A549 (cell line): ENCODE measurements at regions not wholly inside any gene's neighbourhood (a gene's known extent, or its start where the extent isn't known, plus 50 kb on each side); places are given as distances from the start of the nearest gene placed in this dataset.

Experiments used
- ATAC-seq, 2 experiments: fragments of 200-7000 bp in 1 of 2; fragments of >200 bp in 1 of 2; cut with Nextera tagmentation in 1 of 2; cut with Tn5 transposase in 1 of 2; 3 replicates each; pipeline versions ENCODE4 v1.8.0 to v1.9.1; 2018 to 2020; ENCODE audit warnings: mild to moderate bottlenecking in 1 of 2, moderate library complexity in 1 of 2
- CTCF ChIA-PET: fragments of 300-600 bp; sonication (Branson Sonifier 250); formaldehyde crosslinking; extraction: SDS; loops from one replicate; lab custom pipeline; 2021; ENCODE audit warnings: antibody characterized with exemption, inconsistent platforms; lab: Yijun Ruan, JAX
- POLR2A ChIA-PET: fragments of 350-600 bp; formaldehyde crosslinking; extraction: SDS; loops from one replicate; lab custom pipeline; 2021; ENCODE audit warnings: antibody characterized with exemption, inconsistent platforms; lab: Yijun Ruan, JAX
- DNase-seq, 2 experiments: peaks; one replicate each; pipeline versions ENCODE4 v3.0.0 to v3.0.0-alpha.2; 2011 to 2016; ENCODE audit warnings: low read depth in 1 of 2, low spot score in 1 of 2
- FAIRE-seq: peaks from 2 replicates; lab custom pipeline; 2011; peaks lifted over from hg19 to GRCh38; lab: Jason Lieb, UNC
- H3K27ac ChIP-seq, 2 experiments: fragments of >200 bp; sonication (Bioruptor Twin); formaldehyde crosslinking; 3 replicates each; pipeline ENCODE4 v1.5.1; 2016 to 2017
- H3K4me1 ChIP-seq: fragments of >200 bp; sonication (Bioruptor Twin); formaldehyde crosslinking; 3 replicates; pipeline ENCODE4 v1.6.1; 2016
- H3K4me2 ChIP-seq: fragments of >200 bp; sonication (Bioruptor Twin); formaldehyde crosslinking; 3 replicates; pipeline ENCODE4 v1.6.1; 2016
- H3K4me3 ChIP-seq: fragments of >200 bp; sonication (Bioruptor Twin); formaldehyde crosslinking; 3 replicates; pipeline ENCODE4 v1.5.1; 2016
- H3K9me3 ChIP-seq: fragments of >200 bp; sonication (Bioruptor Twin); formaldehyde crosslinking; 3 replicates; pipeline ENCODE4 v1.6.1; 2016
- CBX2 ChIP-seq: fragments of 200-600 bp; sonication (generic); IDR thresholded peaks from 2 replicates; pipeline ENCODE4 v1.6.1; 2016; ENCODE audit warnings: low read depth, mild to moderate bottlenecking, borderline replicate concordance
- CBX8 ChIP-seq: fragments of 200-600 bp; sonication (generic); IDR thresholded peaks from 2 replicates; pipeline ENCODE4 v1.6.1; 2016
- CEBPB ChIP-seq, 2 experiments: fragments of >200 bp in 1 of 2; sonication (Bioruptor Twin) in 1 of 2; formaldehyde crosslinking in 1 of 2; IDR thresholded peaks; 2 replicates each; pipeline ENCODE4 v1.6.1; 2012 to 2016
- CHD2 ChIP-seq: fragments of 150-350 bp; IDR thresholded peaks from 2 replicates; pipeline ENCODE4 v1.6.1; 2014; ENCODE audit warnings: low read length; ENCODE audit not compliant: partially characterized antibody
- CHD4 ChIP-seq: fragments of 200-600 bp; sonication (generic); IDR thresholded peaks from 2 replicates; pipeline ENCODE4 v1.6.1; 2016; ENCODE audit warnings: antibody characterized with exemption, mild to moderate bottlenecking, borderline replicate concordance
- EHF ChIP-seq: fragments of 250-450 bp; sonication (Bioruptor Pico); IDR thresholded peaks from 2 replicates; pipeline ENCODE4 v1.5.0; 2020; ENCODE audit warnings: mild to moderate bottlenecking
- EP300 ChIP-seq, 2 experiments: fragments of >200 bp; sonication (Bioruptor Twin); formaldehyde crosslinking; IDR thresholded peaks; 2 replicates in 1 of 2; 3 replicates in 1 of 2; pipeline ENCODE4 v1.6.1; 2016 to 2017
- HOXA7 ChIP-seq: fragments of 250-450 bp; sonication (Bioruptor Pico); IDR thresholded peaks from 2 replicates; pipeline ENCODE4 v1.5.0; 2020; ENCODE audit warnings: mild to moderate bottlenecking, moderate library complexity
- HOXB5 ChIP-seq: fragments of 250-450 bp; sonication (Bioruptor Pico); IDR thresholded peaks from 2 replicates; pipeline ENCODE4 v1.5.0; 2020; ENCODE audit warnings: mild to moderate bottlenecking, moderate library complexity
- JUN ChIP-seq, 2 experiments: fragments of >200 bp; sonication (Bioruptor Twin); formaldehyde crosslinking; IDR thresholded peaks; 2 replicates in 1 of 2; 3 replicates in 1 of 2; pipeline ENCODE4 v1.6.1; 2016 to 2017
- MAFK ChIP-seq: fragments of 450-650 bp; IDR thresholded peaks from 2 replicates; pipeline ENCODE4 v1.6.1; 2014; ENCODE audit not compliant: partially characterized antibody
- MAZ ChIP-seq: fragments of 150-350 bp; IDR thresholded peaks from 2 replicates; pipeline ENCODE4 v1.6.1; 2014; ENCODE audit warnings: antibody characterized with exemption, low read depth, low read length, borderline replicate concordance
- MYC ChIP-seq: IDR thresholded peaks from 2 replicates; pipeline ENCODE4 v1.6.1; 2012; ENCODE audit warnings: mild to moderate bottlenecking, inconsistent platforms, low read length, improper control_type of control experiment, borderline replicate concordance
- NFE2L2 ChIP-seq: fragments of 150-350 bp; conservative IDR thresholded peaks from 2 replicates; pipeline ENCODE4 v1.6.1; 2014; ENCODE audit warnings: low read length
- NR3C1 ChIP-seq: fragments of >200 bp; sonication (Bioruptor Twin); formaldehyde crosslinking; IDR thresholded peaks from 3 replicates; pipeline ENCODE4 v1.6.1; 2017
- PHF8 ChIP-seq: fragments of 200-600 bp; sonication (generic); IDR thresholded peaks from 2 replicates; pipeline ENCODE4 v1.6.1; 2016; ENCODE audit warnings: low read depth, mild to moderate bottlenecking, antibody characterized with exemption, moderate library complexity, borderline replicate concordance
- RFX5 ChIP-seq: fragments of 450-650 bp; IDR thresholded peaks from 2 replicates; pipeline ENCODE4 v1.7.1; 2014; ENCODE audit warnings: antibody characterized with exemption, mild to moderate bottlenecking, moderate library complexity
- SMC3 ChIP-seq: fragments of >200 bp; sonication (Bioruptor Twin); formaldehyde crosslinking; IDR thresholded peaks from 3 replicates; pipeline ENCODE4 v1.6.1; 2018; ENCODE audit warnings: inconsistent platforms
- SREBF2 ChIP-seq: fragments of 450-650 bp; IDR thresholded peaks from 2 replicates; pipeline ENCODE4 v1.6.1; 2014; ENCODE audit warnings: mild to moderate bottlenecking, moderate library complexity
- TFCP2L1 ChIP-seq: fragments of 250-450 bp; sonication (Bioruptor Pico); IDR thresholded peaks from 2 replicates; pipeline ENCODE4 v1.5.0; 2021; ENCODE audit warnings: mild to moderate bottlenecking
- TP53 ChIP-seq: fragments of 250-450 bp; sonication (Bioruptor Pico); IDR thresholded peaks from 2 replicates; pipeline ENCODE4 v1.5.0; 2021; ENCODE audit warnings: mild to moderate bottlenecking, moderate library complexity
- ZNF302 ChIP-seq: fragments of 250-450 bp; sonication (Bioruptor Pico); IDR thresholded peaks from 2 replicates; pipeline ENCODE4 v1.9.0; 2021; ENCODE audit warnings: inconsistent platforms, mild to moderate bottlenecking, moderate library complexity
- ZSCAN20 ChIP-seq: fragments of 250-450 bp; sonication (Bioruptor Pico); IDR thresholded peaks from 2 replicates; pipeline ENCODE4 v1.8.0; 2022; ENCODE audit warnings: mild to moderate bottlenecking, moderate library complexity
- WGBS: methylation state at CpG from one replicate; pipeline ENCODE4 v1.1.6; 2017; ENCODE audit errors: missing lambda C conversion rate; 5-methylcytosine and 5-hydroxymethylcytosine counted together
- TF ChIP-seq, protein P1 (sequence below): fragments of >200 bp; sonication (Bioruptor Twin); formaldehyde crosslinking; IDR thresholded peaks from 3 replicates; pipeline ENCODE4 v1.6.1; 2016
- TF ChIP-seq, protein P2 (sequence below): fragments of 450-650 bp; IDR thresholded peaks from 2 replicates; pipeline ENCODE4 v1.6.1; 2014; ENCODE audit warnings: antibody characterized with exemption
- TF ChIP-seq, protein P3 (sequence below): fragments of 150-350 bp; IDR thresholded peaks from 2 replicates; pipeline ENCODE4 v1.6.1; 2014; ENCODE audit warnings: low read depth, mild to moderate bottlenecking, low read length

DNA sequence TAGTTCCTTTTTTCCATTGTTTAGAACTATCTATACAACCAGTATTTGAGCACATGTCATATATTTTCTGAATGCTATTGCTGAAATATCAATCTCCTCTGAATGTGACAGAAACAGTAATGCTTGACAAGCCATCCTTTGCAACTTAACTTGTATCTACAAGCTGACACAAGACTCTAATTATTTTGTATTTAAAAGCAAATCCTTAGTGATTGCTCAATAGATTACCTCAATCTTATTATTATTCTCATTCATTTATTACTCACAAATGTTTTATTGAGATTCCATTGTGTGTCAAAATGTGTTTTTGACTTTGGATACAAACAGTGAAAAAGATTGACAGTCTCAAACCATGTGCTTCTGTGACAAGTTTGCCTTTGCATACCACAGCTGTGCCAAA lies 787.8 kb upstream of the PRR20A start:
- H3K4me1 ChIP-seq = no peaks in the 10 kb centered on the region
- ChIA-PET POLR2A (no interaction called here), CTCF (no interaction called here)
- no peak overlapping the region for H3K27ac ChIP-seq
- no peak for DNase-seq
- H3K4me2 ChIP-seq = no peak overlapping the region
- H3K4me3 ChIP-seq = no peak overlapping the region
- no peaks in the 10 kb centered on the region for H3K9me3 ChIP-seq
- no peak for FAIRE-seq
- no peak for ATAC-seq
- TF ChIP-seq MAFK (no peak), CHD2 (no peak), MYC (no peak), EHF (no peak), MAZ (no peak), SMC3 (no peak), CEBPB (IDR thresholded peaks at IDR 0.05) (no peak), TP53 (no peak), NFE2L2 (no peak), RFX5 (no peak), ZSCAN20 (no peak), CBX8 (no peak), JUN (IDR thresholded peaks at IDR 0.05) (no peak), ZNF302 (CRISPR knock-in tag) (no peak)
- TF ChIP-seq, protein P1, sequence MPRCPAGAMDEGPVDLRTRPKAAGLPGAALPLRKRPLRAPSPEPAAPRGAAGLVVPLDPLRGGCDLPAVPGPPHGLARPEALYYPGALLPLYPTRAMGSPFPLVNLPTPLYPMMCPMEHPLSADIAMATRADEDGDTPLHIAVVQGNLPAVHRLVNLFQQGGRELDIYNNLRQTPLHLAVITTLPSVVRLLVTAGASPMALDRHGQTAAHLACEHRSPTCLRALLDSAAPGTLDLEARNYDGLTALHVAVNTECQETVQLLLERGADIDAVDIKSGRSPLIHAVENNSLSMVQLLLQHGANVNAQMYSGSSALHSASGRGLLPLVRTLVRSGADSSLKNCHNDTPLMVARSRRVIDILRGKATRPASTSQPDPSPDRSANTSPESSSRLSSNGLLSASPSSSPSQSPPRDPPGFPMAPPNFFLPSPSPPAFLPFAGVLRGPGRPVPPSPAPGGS = no peak
- TF ChIP-seq, protein P2, sequence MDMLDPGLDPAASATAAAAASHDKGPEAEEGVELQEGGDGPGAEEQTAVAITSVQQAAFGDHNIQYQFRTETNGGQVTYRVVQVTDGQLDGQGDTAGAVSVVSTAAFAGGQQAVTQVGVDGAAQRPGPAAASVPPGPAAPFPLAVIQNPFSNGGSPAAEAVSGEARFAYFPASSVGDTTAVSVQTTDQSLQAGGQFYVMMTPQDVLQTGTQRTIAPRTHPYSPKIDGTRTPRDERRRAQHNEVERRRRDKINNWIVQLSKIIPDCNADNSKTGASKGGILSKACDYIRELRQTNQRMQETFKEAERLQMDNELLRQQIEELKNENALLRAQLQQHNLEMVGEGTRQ = no peak
- TF ChIP-seq, protein P3, sequence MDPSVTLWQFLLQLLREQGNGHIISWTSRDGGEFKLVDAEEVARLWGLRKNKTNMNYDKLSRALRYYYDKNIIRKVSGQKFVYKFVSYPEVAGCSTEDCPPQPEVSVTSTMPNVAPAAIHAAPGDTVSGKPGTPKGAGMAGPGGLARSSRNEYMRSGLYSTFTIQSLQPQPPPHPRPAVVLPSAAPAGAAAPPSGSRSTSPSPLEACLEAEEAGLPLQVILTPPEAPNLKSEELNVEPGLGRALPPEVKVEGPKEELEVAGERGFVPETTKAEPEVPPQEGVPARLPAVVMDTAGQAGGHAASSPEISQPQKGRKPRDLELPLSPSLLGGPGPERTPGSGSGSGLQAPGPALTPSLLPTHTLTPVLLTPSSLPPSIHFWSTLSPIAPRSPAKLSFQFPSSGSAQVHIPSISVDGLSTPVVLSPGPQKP = no peak

DNA sequence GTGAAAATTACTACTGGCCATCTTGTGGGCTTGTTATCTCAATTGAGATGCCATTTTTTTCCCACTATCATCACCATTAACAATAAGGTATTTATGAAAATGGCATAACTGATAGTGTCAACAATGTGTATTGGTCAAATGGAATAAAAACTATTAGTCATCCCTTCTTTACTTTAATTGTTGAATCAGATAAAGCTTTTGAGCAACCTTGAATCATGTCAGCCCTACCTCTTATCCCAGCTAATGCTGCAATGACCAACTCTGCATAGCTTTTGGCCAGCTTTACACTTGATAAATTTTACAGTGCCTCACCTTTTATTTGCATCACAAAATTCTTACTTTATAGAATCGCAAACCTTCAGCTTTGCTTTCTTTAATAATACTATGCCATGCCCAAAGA lies 784.0 kb upstream of the PRR20A start:
- POLR2A ChIA-PET = no interaction called here
- ATAC-seq = no peak
- FAIRE-seq = no peak
- TF ChIP-seq TFCP2L1 (no peak), EP300 (IDR thresholded peaks at IDR 0.05) (no peak), ZSCAN20 (no peak), CEBPB (IDR thresholded peaks at IDR 0.05) (no peak), CBX2 (no peak), HOXA7 (CRISPR knock-in tag) (no peak), EHF (no peak), MAZ (no peak), SREBF2 (no peak), NR3C1 (no peak), MYC (no peak), PHF8 (no peak), HOXB5 (no peak), CHD4 (no peak)
- TF ChIP-seq, protein P1 = no peak
- TF ChIP-seq, protein P2 = no peak
- TF ChIP-seq, protein P3 = no peak
- TF ChIP-seq, all 56 proteins: peak for 0
- Histone ChIP-seq H3K4me2 (no peak overlapping the region), H3K27ac (no peak overlapping the region), H3K9me3 (no peaks in the 10 kb centered on the region), H3K4me1 (no peaks in the 10 kb centered on the region), H3K4me3 (no peak overlapping the region)
- no peak for DNase-seq
- 3% methylated on average over 1 of the region's 1 CpG for WGBS
- CTCF ChIA-PET = no interaction called here
